Progenitor cell of endocrine pancreas (in vitro differentiated cells): ENCODE measurements at regions not wholly inside any gene's neighbourhood (a gene's known extent, or its start where the extent isn't known, plus 50 kb on each side); places are given as distances from the start of the nearest gene placed in this dataset.

Experiments
- DNase-seq: peaks from one replicate; pipeline ENCODE4 v3.0.0; 2021; ENCODE audit warnings: low spot score; ENCODE audit not compliant: unreplicated experiment
- H3K27ac Mint-ChIP-seq: 2 replicates; pipeline ENCODE4 v1.8.0; 2021; ENCODE audit warnings: mild to moderate bottlenecking, moderate library complexity, mixed read lengths
- H3K27me3 Mint-ChIP-seq: 2 replicates; pipeline ENCODE4 v1.8.0; 2021; ENCODE audit warnings: mixed read lengths
- H3K36me3 Mint-ChIP-seq: 2 replicates; pipeline ENCODE4 v1.8.0; 2022; ENCODE audit warnings: mixed read lengths; ENCODE audit not compliant: insufficient read depth
- H3K4me1 Mint-ChIP-seq: 2 replicates; pipeline ENCODE4 v1.8.0; 2021; ENCODE audit warnings: low read depth, mixed read lengths
- H3K4me3 Mint-ChIP-seq: 2 replicates; pipeline ENCODE4 v1.8.0; 2021; ENCODE audit warnings: low read depth, mild to moderate bottlenecking, moderate library complexity, mixed read lengths
- H3K9me3 Mint-ChIP-seq: 2 replicates; pipeline ENCODE4 v1.8.0; 2021; ENCODE audit warnings: low read depth, mixed read lengths
- TF ChIP-seq, protein P1 (sequence below): fragments of 200-600 bp; sonication (generic); IDR thresholded peaks from one replicate; pipeline ENCODE4 v1.5.0; 2021; ENCODE audit warnings: antibody characterized with exemption, mild to moderate bottlenecking; ENCODE audit not compliant: unreplicated experiment

DNA sequence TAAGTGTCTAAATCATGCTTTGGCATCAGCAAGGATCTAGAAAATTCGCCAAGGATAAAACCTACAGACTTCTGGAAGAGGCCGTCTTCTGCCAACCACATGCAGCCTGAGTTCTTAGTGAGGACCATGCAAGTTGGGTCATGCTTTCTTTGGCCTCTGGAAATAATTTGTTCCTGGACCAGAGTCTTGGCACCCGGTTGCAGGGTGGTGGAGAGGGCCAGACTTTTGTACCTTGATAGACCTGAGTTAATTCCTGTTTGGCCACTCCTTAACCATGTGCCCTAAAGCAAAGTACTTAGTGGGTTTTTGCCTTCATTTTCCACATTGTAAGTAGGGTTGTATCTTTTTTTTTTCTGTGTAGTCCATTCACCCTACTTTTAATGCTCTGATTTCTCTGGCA is 283.4 kb upstream of the IRX5 start:
- no peak for DNase-seq
- Mint-ChIP-seq H3K27me3 (peaks cover 60% of the 10 kb centered on the region), H3K4me1 (peaks cover 19% of the 10 kb centered on the region), H3K27ac (no peak overlapping the region), H3K4me3 (no peak overlapping the region), H3K9me3 (no peaks in the 10 kb centered on the region), H3K36me3 (no peaks in the 10 kb centered on the region)
- TF ChIP-seq, protein P1, sequence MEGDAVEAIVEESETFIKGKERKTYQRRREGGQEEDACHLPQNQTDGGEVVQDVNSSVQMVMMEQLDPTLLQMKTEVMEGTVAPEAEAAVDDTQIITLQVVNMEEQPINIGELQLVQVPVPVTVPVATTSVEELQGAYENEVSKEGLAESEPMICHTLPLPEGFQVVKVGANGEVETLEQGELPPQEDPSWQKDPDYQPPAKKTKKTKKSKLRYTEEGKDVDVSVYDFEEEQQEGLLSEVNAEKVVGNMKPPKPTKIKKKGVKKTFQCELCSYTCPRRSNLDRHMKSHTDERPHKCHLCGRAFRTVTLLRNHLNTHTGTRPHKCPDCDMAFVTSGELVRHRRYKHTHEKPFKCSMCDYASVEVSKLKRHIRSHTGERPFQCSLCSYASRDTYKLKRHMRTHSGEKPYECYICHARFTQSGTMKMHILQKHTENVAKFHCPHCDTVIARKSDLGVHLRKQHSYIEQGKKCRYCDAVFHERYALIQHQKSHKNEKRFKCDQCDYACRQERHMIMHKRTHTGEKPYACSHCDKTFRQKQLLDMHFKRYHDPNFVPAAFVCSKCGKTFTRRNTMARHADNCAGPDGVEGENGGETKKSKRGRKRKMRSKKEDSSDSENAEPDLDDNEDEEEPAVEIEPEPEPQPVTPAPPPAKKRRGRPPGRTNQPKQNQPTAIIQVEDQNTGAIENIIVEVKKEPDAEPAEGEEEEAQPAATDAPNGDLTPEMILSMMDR, result no peak

GRCh38 chr16:54645345-54645744 is 285.3 kb upstream of the IRX5 start:
- TF ChIP-seq, protein P1, result no peak
- Mint-ChIP-seq H3K4me1 (peaks cover 12% of the 10 kb centered on the region), H3K27me3 (peaks cover 56% of the 10 kb centered on the region), H3K4me3 (no peak overlapping the region), H3K36me3 (no peaks in the 10 kb centered on the region), H3K27ac (no peak overlapping the region), H3K9me3 (no peaks in the 10 kb centered on the region)
- DNase-seq, result no peak

DNA sequence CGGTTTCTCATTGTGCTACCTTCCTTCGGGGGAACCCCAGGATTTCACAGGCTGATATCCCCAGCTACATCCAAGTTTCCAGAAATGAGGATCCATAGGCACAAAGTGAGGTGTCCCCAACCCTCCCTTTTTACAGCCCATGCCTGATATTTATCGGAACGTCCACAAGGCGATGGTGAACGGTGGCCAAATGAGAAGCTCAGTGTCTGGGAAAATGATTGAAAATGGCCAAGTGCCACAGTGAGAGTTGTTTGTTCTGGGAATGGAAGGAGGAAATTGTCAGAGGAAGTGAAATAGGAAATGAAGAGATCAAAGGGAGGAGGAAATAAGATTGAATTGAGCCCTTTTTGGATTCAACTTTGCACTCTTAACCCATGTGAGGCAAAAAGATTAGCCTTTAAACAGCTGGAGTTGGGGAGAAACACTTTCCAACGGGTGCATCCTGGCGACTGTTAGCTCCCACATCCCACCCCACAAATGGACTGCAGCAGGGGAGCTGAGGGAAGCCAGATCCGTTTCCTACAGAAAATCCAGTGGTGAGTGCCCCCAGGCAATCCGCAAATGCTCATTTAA is 294.4 kb upstream of the IRX5 start:
- H3K4me3 Mint-ChIP-seq, result no peak overlapping the region
- no peak for DNase-seq
- no peaks in the 10 kb centered on the region for H3K36me3 Mint-ChIP-seq
- no peak overlapping the region for H3K27ac Mint-ChIP-seq
- peaks cover 62% of the 10 kb centered on the region for H3K27me3 Mint-ChIP-seq
- TF ChIP-seq, protein P1, result no peak
- H3K4me1 Mint-ChIP-seq, result peaks cover 12% of the 10 kb centered on the region
- no peaks in the 10 kb centered on the region for H3K9me3 Mint-ChIP-seq

DNA sequence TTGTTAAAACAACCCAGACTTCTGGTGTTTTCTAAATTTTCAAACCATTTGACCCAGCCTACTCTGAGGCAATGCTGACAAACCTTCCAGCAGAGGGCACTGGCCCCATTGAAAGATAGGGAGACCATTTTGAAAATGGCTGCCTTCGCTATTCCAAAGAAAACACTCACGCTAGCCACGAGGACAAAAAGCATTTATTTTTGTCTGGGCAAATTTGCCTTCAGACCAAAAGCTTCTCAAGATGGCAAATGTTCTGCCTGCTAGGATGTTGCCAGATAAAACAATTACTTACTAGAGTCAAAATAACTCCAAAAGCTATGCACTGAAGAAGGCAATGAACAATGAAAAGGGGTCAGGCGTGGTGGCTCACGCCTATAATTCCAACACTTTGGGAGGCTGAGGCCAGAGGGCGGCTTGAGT is 296.7 kb upstream of the IRX5 start:
- no peak for DNase-seq
- Mint-ChIP-seq H3K4me1 (peaks cover 17% of the 10 kb centered on the region), H3K27ac (no peak overlapping the region), H3K36me3 (no peaks in the 10 kb centered on the region), H3K4me3 (no peak overlapping the region), H3K9me3 (no peaks in the 10 kb centered on the region), H3K27me3 (peaks cover 67% of the 10 kb centered on the region)
- TF ChIP-seq, protein P1, result peak; percentile 52

DNA sequence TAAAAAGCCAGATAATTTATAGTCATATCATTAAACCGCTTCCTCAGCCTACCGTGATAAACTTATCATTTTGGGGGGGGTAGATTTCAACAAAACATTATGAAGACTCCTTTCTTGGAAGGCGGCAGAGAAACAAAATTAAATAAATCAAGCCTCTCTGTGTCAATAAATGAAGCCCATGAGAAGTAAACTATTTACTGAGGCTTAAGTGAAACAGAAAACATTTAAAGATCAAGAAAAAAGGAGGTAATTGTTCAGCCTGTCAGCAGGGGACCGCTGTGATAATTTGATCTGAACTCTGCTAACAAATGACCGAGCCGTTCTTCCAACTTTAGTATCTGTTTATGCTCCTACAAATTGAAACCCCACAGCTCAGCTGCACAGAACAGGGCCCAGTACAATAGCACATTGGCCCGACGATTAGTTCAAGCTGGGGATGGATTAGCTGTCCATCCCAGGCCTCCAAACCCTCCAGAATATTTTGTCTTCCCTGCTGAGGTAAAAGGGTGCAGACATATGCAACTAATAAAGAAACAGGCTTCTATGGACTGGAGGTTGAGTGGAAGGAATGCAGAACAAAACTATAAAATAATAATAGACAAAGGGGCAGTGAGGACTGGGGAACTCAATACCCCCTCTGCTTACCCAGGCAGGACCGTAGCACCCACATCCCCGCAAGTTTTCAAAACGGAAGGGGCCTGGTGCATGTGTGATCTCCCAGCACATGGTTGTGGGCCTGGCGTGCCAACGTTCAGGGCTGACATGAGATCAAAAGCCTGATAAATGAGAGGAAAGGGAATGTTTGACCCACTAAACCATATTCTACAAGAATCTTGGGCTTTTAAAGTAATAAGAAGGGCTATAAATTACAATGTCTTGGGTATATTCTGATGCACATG is 298.1 kb upstream of the IRX5 start:
- Mint-ChIP-seq H3K27ac (no peak overlapping the region), H3K4me1 (peaks cover 21% of the 10 kb centered on the region), H3K27me3 (peaks cover 57% of the 10 kb centered on the region), H3K36me3 (no peaks in the 10 kb centered on the region), H3K9me3 (no peaks in the 10 kb centered on the region), H3K4me3 (no peak overlapping the region)
- TF ChIP-seq, protein P1, result no peak
- DNase-seq, result no peak
